A673 (cell line): ENCODE measurements at regions not wholly inside any gene's neighbourhood (a gene's known extent, or its start where the extent isn't known, plus 50 kb on each side); places are given as distances from the start of the nearest gene placed in this dataset.

Experiments
- BruUV-seq: library from RNA; stranded (reverse); fragments of 400-500 nt; replicated peaks from 2 replicates; lab custom pipeline; 2021; lab: Mats Ljungman, UMichigan
- CTCF ChIA-PET: fragments of 300-600 bp; sonication (Branson Sonifier 250); formaldehyde crosslinking; loops from one replicate; lab custom pipeline; 2022; ENCODE audit warnings: antibody characterized with exemption; lab: Charles Lee
- POLR2A ChIA-PET: fragments of 300-600 bp; sonication (Branson Sonifier 250); formaldehyde crosslinking; loops from one replicate; lab custom pipeline; 2022; ENCODE audit warnings: antibody characterized with exemption; ENCODE audit not compliant: low non-redundant PET; lab: Charles Lee
- DNase-seq: peaks from one replicate; pipeline ENCODE4 v3.0.0-alpha.2; 2015; ENCODE audit warnings: low spot score
- H3K27ac ChIP-seq: fragments of 200-600 bp; sonication (generic); 2 replicates; pipeline ENCODE4 v1.5.1; 2016; ENCODE audit warnings: mixed run types, low read depth, mild to moderate bottlenecking, mixed read lengths, antibody characterized with exemption, low read length; ENCODE audit not compliant: poor library complexity, severe bottlenecking
- H3K27me3 ChIP-seq: fragments of 200-600 bp; sonication (generic); replicated peaks from 2 replicates; pipeline ENCODE4 v1.6.1; 2017; ENCODE audit warnings: mixed run types, low read depth, mild to moderate bottlenecking, mixed read lengths, antibody characterized with exemption, low read length; ENCODE audit not compliant: insufficient read depth, poor library complexity
- H3K36me3 ChIP-seq: fragments of 200-600 bp; sonication (generic); 2 replicates; pipeline ENCODE4 v1.6.1; 2016; ENCODE audit warnings: mixed run types, mild to moderate bottlenecking, mixed read lengths, antibody characterized with exemption, low read length; ENCODE audit not compliant: insufficient read depth, poor library complexity, severe bottlenecking
- H3K4me1 ChIP-seq: fragments of 200-600 bp; sonication (generic); 2 replicates; pipeline ENCODE4 v1.6.1; 2017; ENCODE audit warnings: mixed run types, mild to moderate bottlenecking, mixed read lengths, antibody characterized with exemption, low read length; ENCODE audit not compliant: insufficient read depth, poor library complexity, severe bottlenecking
- H3K4me3 ChIP-seq: fragments of 200-600 bp; sonication (generic); 2 replicates; pipeline ENCODE4 v1.5.1; 2016; ENCODE audit warnings: low read depth, mixed run types, mild to moderate bottlenecking, mixed read lengths, low read length; ENCODE audit not compliant: poor library complexity, severe bottlenecking
- H3K9me3 ChIP-seq: fragments of 200-600 bp; sonication (generic); 2 replicates; pipeline ENCODE4 v1.6.1; 2016; ENCODE audit warnings: mixed run types, low read depth, mild to moderate bottlenecking, mixed read lengths, antibody characterized with exemption, low read length; ENCODE audit not compliant: poor library complexity, severe bottlenecking
- CTCF ChIP-seq: fragments of 300-800, 200-600 bp; sonication (generic); conservative IDR thresholded peaks from 2 replicates; pipeline ENCODE4 v1.5.1; 2017; ENCODE audit warnings: low read depth, mild to moderate bottlenecking, antibody characterized with exemption, low read length, moderate library complexity, mixed read lengths
- EZH2 ChIP-seq: fragments of 200-600 bp; sonication (generic); IDR thresholded peaks from 2 replicates; pipeline ENCODE4 v1.6.1; 2017; ENCODE audit warnings: borderline replicate concordance, low read depth, mild to moderate bottlenecking, mixed read lengths, antibody characterized with exemption, low read length; ENCODE audit not compliant: poor library complexity, severe bottlenecking
- intact Hi-C: fragments of 100-400 bp; cut with micrococcal nuclease; formaldehyde crosslinking; loops from one replicate; pipeline ENCODE4 v1.10.0; 2022; ENCODE audit not compliant: unreplicated experiment

GRCh38 chr13:70370924-70371323 lies 262.7 kb upstream of the KLHL1 start:
- TF ChIP-seq CTCF, result no peak
- TF ChIP-seq EZH2, result no peak

GRCh38 chr13:70366720-70367119 lies 258.5 kb upstream of the KLHL1 start:
- H3K27me3 ChIP-seq, result no peaks in the 10 kb centered on the region
- no peaks in the 10 kb centered on the region for H3K36me3 ChIP-seq
- TF ChIP-seq CTCF (no peak), EZH2 (no peak)
- BruUV-seq, result no TSS peak
- H3K4me3 ChIP-seq, result no peak overlapping the region
- H3K27ac ChIP-seq, result no peak overlapping the region
- no peaks in the 10 kb centered on the region for H3K9me3 ChIP-seq
- ChIA-PET CTCF (no interaction called here), POLR2A (no interaction called here)
- DNase-seq, result no peak
- no peaks in the 10 kb centered on the region for H3K4me1 ChIP-seq
- intact Hi-C loops, result no loop called here

More at GRCh38 chr13:70370924-70371323, 262.7 kb upstream of the KLHL1 start:
- no peaks in the 10 kb centered on the region for H3K27me3 ChIP-seq
- intact Hi-C loops, result no loop called here
- H3K27ac ChIP-seq, result no peak overlapping the region
- H3K4me1 ChIP-seq, result no peaks in the 10 kb centered on the region
- H3K9me3 ChIP-seq, result no peaks in the 10 kb centered on the region
- CTCF ChIA-PET, result no interaction called here
- no peak for DNase-seq
- no peak overlapping the region for H3K4me3 ChIP-seq
- POLR2A ChIA-PET, result no interaction called here
- H3K36me3 ChIP-seq, result no peaks in the 10 kb centered on the region
- no TSS peak for BruUV-seq

- Histone ChIP-seq H3K27ac (no peak overlapping the region), H3K27me3 (no peaks in the 10 kb centered on the region), H3K36me3 (no peaks in the 10 kb centered on the region), H3K4me3 (no peak overlapping the region), H3K9me3 (no peaks in the 10 kb centered on the region), H3K4me1 (no peaks in the 10 kb centered on the region)
- no peak for DNase-seq
- no peak for TF ChIP-seq CTCF
- TF ChIP-seq EZH2, result no peak
- ChIA-PET POLR2A (no interaction called here), CTCF (no interaction called here)
- intact Hi-C loops, result no loop called here
- no TSS peak for BruUV-seq
Measured at GRCh38 chr13:70363991-70364390, 255.7 kb upstream of the KLHL1 start.
